ENCODE measurements at regions not wholly inside any gene's neighbourhood (a gene's known extent, or its start where the extent isn't known, plus 50 kb on each side); places are given as distances from the start of the nearest gene placed in this dataset.

GRCh38 chr9:7304627-7304995, 495.0 kb downstream of the DMAC1 start:
- H3K9me3 Mint-ChIP-seq, result peaks cover 7% of the 10 kb centered on the region
- H3K36me3 Mint-ChIP-seq (ENCODE audit: low read depth), result no peaks in the 10 kb centered on the region
- TF ChIP-seq, protein P1, sequence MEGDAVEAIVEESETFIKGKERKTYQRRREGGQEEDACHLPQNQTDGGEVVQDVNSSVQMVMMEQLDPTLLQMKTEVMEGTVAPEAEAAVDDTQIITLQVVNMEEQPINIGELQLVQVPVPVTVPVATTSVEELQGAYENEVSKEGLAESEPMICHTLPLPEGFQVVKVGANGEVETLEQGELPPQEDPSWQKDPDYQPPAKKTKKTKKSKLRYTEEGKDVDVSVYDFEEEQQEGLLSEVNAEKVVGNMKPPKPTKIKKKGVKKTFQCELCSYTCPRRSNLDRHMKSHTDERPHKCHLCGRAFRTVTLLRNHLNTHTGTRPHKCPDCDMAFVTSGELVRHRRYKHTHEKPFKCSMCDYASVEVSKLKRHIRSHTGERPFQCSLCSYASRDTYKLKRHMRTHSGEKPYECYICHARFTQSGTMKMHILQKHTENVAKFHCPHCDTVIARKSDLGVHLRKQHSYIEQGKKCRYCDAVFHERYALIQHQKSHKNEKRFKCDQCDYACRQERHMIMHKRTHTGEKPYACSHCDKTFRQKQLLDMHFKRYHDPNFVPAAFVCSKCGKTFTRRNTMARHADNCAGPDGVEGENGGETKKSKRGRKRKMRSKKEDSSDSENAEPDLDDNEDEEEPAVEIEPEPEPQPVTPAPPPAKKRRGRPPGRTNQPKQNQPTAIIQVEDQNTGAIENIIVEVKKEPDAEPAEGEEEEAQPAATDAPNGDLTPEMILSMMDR (conservative IDR thresholded peaks at IDR 0.05), result no peak
- no peaks in the 10 kb centered on the region for H3K27me3 Mint-ChIP-seq (ENCODE audit: low read depth)
- peaks cover 8% of the 10 kb centered on the region for H3K4me1 Mint-ChIP-seq
- H3K4me3 Mint-ChIP-seq, result no peak overlapping the region
- DNase-seq (ENCODE audit: low read depth, low spot score), result no peak
- H3K27ac Mint-ChIP-seq (ENCODE audit: unreplicated experiment), result no peak overlapping the region

- TF ChIP-seq, protein P1 (conservative IDR thresholded peaks at IDR 0.05), result no peak
- no peaks in the 10 kb centered on the region for H3K27me3 Mint-ChIP-seq (ENCODE audit: low read depth)
- no peak for DNase-seq (ENCODE audit: low read depth, low spot score)
- H3K4me3 Mint-ChIP-seq, result no peak overlapping the region
- H3K36me3 Mint-ChIP-seq (ENCODE audit: low read depth), result no peaks in the 10 kb centered on the region
- H3K4me1 Mint-ChIP-seq, result peaks cover 8% of the 10 kb centered on the region
- no peak overlapping the region for H3K27ac Mint-ChIP-seq (ENCODE audit: unreplicated experiment)
- peaks cover 7% of the 10 kb centered on the region for H3K9me3 Mint-ChIP-seq
Observed at GRCh38 chr9:7303907-7304626, 495.5 kb downstream of the DMAC1 start.

DNA sequence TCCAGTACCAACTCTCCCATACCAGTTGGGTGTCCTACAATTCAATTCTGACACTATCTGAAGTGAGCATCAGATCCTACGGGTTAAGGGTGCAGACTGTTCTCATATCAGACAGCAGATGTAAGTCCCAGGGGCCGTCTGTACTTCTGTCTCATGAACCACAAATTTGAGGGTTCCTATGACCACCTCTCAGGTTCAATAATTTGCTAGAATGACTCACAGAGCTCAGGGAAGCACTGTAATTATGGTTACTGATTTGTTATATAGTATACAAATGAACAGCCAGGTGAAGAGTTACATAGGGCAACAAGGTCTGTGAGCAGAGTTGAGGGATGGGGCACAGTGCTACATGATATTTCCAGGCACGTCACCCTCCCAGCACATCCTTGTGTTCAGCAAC, 499.1 kb downstream of the DMAC1 start:
- Mint-ChIP-seq H3K36me3 (ENCODE audit: low read depth) (no peaks in the 10 kb centered on the region), H3K4me1 (peaks cover 13% of the 10 kb centered on the region), H3K27ac (ENCODE audit: unreplicated experiment) (no peak overlapping the region), H3K27me3 (ENCODE audit: low read depth) (no peaks in the 10 kb centered on the region), H3K4me3 (no peak overlapping the region), H3K9me3 (peaks cover 2% of the 10 kb centered on the region)
- DNase-seq (ENCODE audit: low read depth, low spot score), result no peak
- TF ChIP-seq, protein P1 (conservative IDR thresholded peaks at IDR 0.05), result no peak

DNA sequence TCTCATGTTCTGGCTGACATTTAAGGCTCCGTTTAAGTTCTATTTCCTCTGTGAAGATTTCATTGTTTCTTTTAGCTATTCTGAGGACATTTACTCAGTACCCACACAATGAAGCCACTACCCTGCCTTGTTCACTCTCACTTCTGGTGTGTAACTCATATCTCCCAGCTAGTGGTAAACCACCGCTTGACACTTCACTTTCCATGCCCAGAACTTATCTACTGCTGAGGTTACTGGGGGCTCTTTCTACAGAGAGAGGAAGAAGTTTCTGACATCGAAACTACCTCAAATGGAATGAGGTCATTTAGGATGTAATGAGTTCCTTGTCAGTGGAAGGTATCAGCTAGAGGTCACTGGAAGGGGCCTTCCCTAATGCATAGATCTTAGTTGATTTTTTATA, 501.5 kb downstream of the DMAC1 start:
- no peak overlapping the region for H3K4me3 Mint-ChIP-seq
- H3K4me1 Mint-ChIP-seq, result peaks cover 5% of the 10 kb centered on the region
- peaks cover 2% of the 10 kb centered on the region for H3K9me3 Mint-ChIP-seq
- TF ChIP-seq, protein P1 (conservative IDR thresholded peaks at IDR 0.05), result no peak
- H3K27me3 Mint-ChIP-seq (ENCODE audit: low read depth), result peaks cover 3% of the 10 kb centered on the region
- DNase-seq (ENCODE audit: low read depth, low spot score), result no peak
- H3K36me3 Mint-ChIP-seq (ENCODE audit: low read depth), result no peaks in the 10 kb centered on the region
- no peak overlapping the region for H3K27ac Mint-ChIP-seq (ENCODE audit: unreplicated experiment)

- DNase-seq (ENCODE audit: low read depth, low spot score), result no peak
- no peak overlapping the region for H3K27ac Mint-ChIP-seq (ENCODE audit: unreplicated experiment)
- peaks cover 3% of the 10 kb centered on the region for H3K27me3 Mint-ChIP-seq (ENCODE audit: low read depth)
- TF ChIP-seq, protein P1 (conservative IDR thresholded peaks at IDR 0.05), result no peak
- H3K4me3 Mint-ChIP-seq, result no peak overlapping the region
- no peaks in the 10 kb centered on the region for H3K36me3 Mint-ChIP-seq (ENCODE audit: low read depth)
- peaks cover 2% of the 10 kb centered on the region for H3K9me3 Mint-ChIP-seq
- H3K4me1 Mint-ChIP-seq, result peaks cover 5% of the 10 kb centered on the region
Observed at GRCh38 chr9:7297521-7297920, 502.1 kb downstream of the DMAC1 start.
